Epithelial cell of esophagus (primary cell): ENCODE measurements at regions not wholly inside any gene's neighbourhood (a gene's known extent, or its start where the extent isn't known, plus 50 kb on each side); places are given as distances from the start of the nearest gene placed in this dataset.

ENCODE experiments used
- DNase-seq: peaks from one replicate; pipeline ENCODE4 v3.0.0; 2010; ENCODE audit warnings: low read depth
- H3K4me3 ChIP-seq: 2 replicates; pipeline ENCODE4 v1.5.1; 2011; ENCODE audit warnings: mild to moderate bottlenecking, low read length, control low read depth
- CTCF ChIP-seq: IDR thresholded peaks from 2 replicates; pipeline ENCODE4 v1.5.1; 2011; ENCODE audit warnings: low read depth, mild to moderate bottlenecking, low read length, control low read depth, inconsistent platforms; ENCODE audit not compliant: insufficient read depth; ENCODE audit errors: missing control alignments

GRCh38 chr20:60950561-60950960, 301.5 kb upstream of the CDH4 start:
- DNase-seq: no peak
- TF ChIP-seq CTCF: no peak
- no peak overlapping the region for H3K4me3 ChIP-seq

GRCh38 chr20:60950974-60951373, 301.1 kb upstream of the CDH4 start:
- TF ChIP-seq CTCF: no peak
- H3K4me3 ChIP-seq: no peak overlapping the region
- DNase-seq: no peak

GRCh38 chr20:60952861-60953260, 299.2 kb upstream of the CDH4 start:
- DNase-seq: no peak
- H3K4me3 ChIP-seq: no peak overlapping the region
- TF ChIP-seq CTCF: no peak

GRCh38 chr20:60953321-60953720, 298.7 kb upstream of the CDH4 start:
- H3K4me3 ChIP-seq: no peak overlapping the region
- TF ChIP-seq CTCF: no peak
- no peak for DNase-seq

GRCh38 chr20:60955706-60956105, 296.4 kb upstream of the CDH4 start:
- TF ChIP-seq CTCF: no peak
- DNase-seq: no peak
- H3K4me3 ChIP-seq: no peak overlapping the region

- TF ChIP-seq CTCF: no peak
- H3K4me3 ChIP-seq: no peak overlapping the region
- DNase-seq: no peak
Observed at GRCh38 chr20:60956194-60956593, 295.9 kb upstream of the CDH4 start.

GRCh38 chr20:60957621-60958020, 294.4 kb upstream of the CDH4 start:
- H3K4me3 ChIP-seq: no peak overlapping the region
- no peak for TF ChIP-seq CTCF
- DNase-seq: no peak
